ENCODE measurements at regions not wholly inside any gene's neighbourhood (a gene's known extent, or its start where the extent isn't known, plus 50 kb on each side); places are given as distances from the start of the nearest gene placed in this dataset.

GRCh38 chr13:74641586-74641985, 507.4 kb upstream of the KLF12 start:
- DNase-seq (ENCODE audit: low read depth), result peak; percentile 93
- H3K4me3 ChIP-seq (ENCODE audit: control insufficient read depth, low read depth, low read length), result no peak overlapping the region
- no peak for TF ChIP-seq CTCF (conservative IDR thresholded peaks at IDR 0.05; ENCODE audit: control insufficient read depth, insufficient read depth, low read depth, low read length)

- TF ChIP-seq CTCF (conservative IDR thresholded peaks at IDR 0.05; ENCODE audit: control insufficient read depth, insufficient read depth, low read depth, low read length), result no peak
- DNase-seq (ENCODE audit: low read depth), result no peak
Measured at GRCh38 chr13:74633734-74634133, 499.5 kb upstream of the KLF12 start.

GRCh38 chr13:74629985-74630384, 495.8 kb upstream of the KLF12 start:
- peak; percentile 3 for DNase-seq (ENCODE audit: low read depth)
- TF ChIP-seq CTCF (conservative IDR thresholded peaks at IDR 0.05; ENCODE audit: control insufficient read depth, insufficient read depth, low read depth, low read length), result no peak
- no peak overlapping the region for H3K4me3 ChIP-seq (ENCODE audit: control insufficient read depth, low read depth, low read length)

More at GRCh38 chr13:74633734-74634133, 499.5 kb upstream of the KLF12 start:
- no peak overlapping the region for H3K4me3 ChIP-seq (ENCODE audit: control insufficient read depth, low read depth, low read length)

GRCh38 chr13:74625541-74625940, 491.3 kb upstream of the KLF12 start:
- H3K4me3 ChIP-seq (ENCODE audit: control insufficient read depth, low read depth, low read length), result no peak overlapping the region
- DNase-seq (ENCODE audit: low read depth), result no peak
- TF ChIP-seq CTCF (conservative IDR thresholded peaks at IDR 0.05; ENCODE audit: control insufficient read depth, insufficient read depth, low read depth, low read length), result no peak

GRCh38 chr13:74623761-74624160, 489.6 kb upstream of the KLF12 start:
- DNase-seq (ENCODE audit: low read depth), result peak; percentile 12
- no peak overlapping the region for H3K4me3 ChIP-seq (ENCODE audit: control insufficient read depth, low read depth, low read length)
- no peak for TF ChIP-seq CTCF (conservative IDR thresholded peaks at IDR 0.05; ENCODE audit: control insufficient read depth, insufficient read depth, low read depth, low read length)

GRCh38 chr13:74622284-74622683, 488.1 kb upstream of the KLF12 start:
- no peak overlapping the region for H3K4me3 ChIP-seq (ENCODE audit: control insufficient read depth, low read depth, low read length)
- TF ChIP-seq CTCF (conservative IDR thresholded peaks at IDR 0.05; ENCODE audit: control insufficient read depth, insufficient read depth, low read depth, low read length), result no peak
- DNase-seq (ENCODE audit: low read depth), result no peak

GRCh38 chr13:74620711-74621110, 486.5 kb upstream of the KLF12 start:
- H3K4me3 ChIP-seq (ENCODE audit: control insufficient read depth, low read depth, low read length), result no peak overlapping the region
- TF ChIP-seq CTCF (conservative IDR thresholded peaks at IDR 0.05; ENCODE audit: control insufficient read depth, insufficient read depth, low read depth, low read length), result no peak
- no peak for DNase-seq (ENCODE audit: low read depth)
